ELR (cell line): ENCODE measurements at regions not wholly inside any gene's neighbourhood (a gene's known extent, or its start where the extent isn't known, plus 50 kb on each side); places are given as distances from the start of the nearest gene placed in this dataset.
"Not testable (repeated sequence)": the region's sequence is repeated elsewhere in the genome, so short reads cannot be mapped to it uniquely, and the experiment has no call there.

ENCODE experiments used
- DNase-seq: peaks from one replicate; pipeline ENCODE4 v3.0.0-alpha.2; 2015; ENCODE audit warnings: low read depth

GRCh38 chr1:68673771-68674170 is 176.9 kb upstream of the DEPDC1 start:
- no peak for DNase-seq

GRCh38 chr1:68675336-68675735 is 178.5 kb upstream of the DEPDC1 start:
- DNase-seq, result peak; percentile 5

GRCh38 chr1:68677684-68678351 is 180.9 kb upstream of the DEPDC1 start:
- no peak for DNase-seq

- no peak for DNase-seq
These were observed 199.3 kb upstream of the DEPDC1 start for GRCh38 chr1:68696221-68696620.

GRCh38 chr1:68703921-68704354 is 207.1 kb upstream of the DEPDC1 start:
- no peak for DNase-seq

GRCh38 chr1:68704800-68705443 is 208.0 kb upstream of the DEPDC1 start:
- DNase-seq, result no peak

GRCh38 chr1:68705466-68705865 is 208.6 kb upstream of the DEPDC1 start:
- DNase-seq, result no peak

GRCh38 chr1:68706639-68707317 is 209.9 kb upstream of the DEPDC1 start:
- no peak for DNase-seq

- no peak for DNase-seq
These were observed 220.4 kb upstream of the DEPDC1 start for GRCh38 chr1:68717330-68717729.

GRCh38 chr1:68720476-68720875 is 223.6 kb upstream of the DEPDC1 start:
- DNase-seq, result no peak

GRCh38 chr1:68723791-68724190 is 226.9 kb upstream of the DEPDC1 start:
- no peak for DNase-seq

- no peak for DNase-seq
These were observed 228.3 kb upstream of the DEPDC1 start for GRCh38 chr1:68725001-68725752.

GRCh38 chr1:68739486-68739885 is 242.6 kb upstream of the DEPDC1 start:
- DNase-seq, result not testable (repeated sequence)

GRCh38 chr1:68745011-68745410 is 248.1 kb upstream of the DEPDC1 start:
- DNase-seq, result no peak

GRCh38 chr1:68745451-68745850 is 248.6 kb upstream of the DEPDC1 start:
- DNase-seq, result no peak

GRCh38 chr1:68746378-68746777 is 249.5 kb upstream of the DEPDC1 start:
- no peak for DNase-seq

GRCh38 chr1:68751723-68752122 is 254.8 kb upstream of the DEPDC1 start:
- DNase-seq, result no peak

GRCh38 chr1:68758666-68759209 is 261.9 kb upstream of the DEPDC1 start:
- no peak for DNase-seq

- no peak for DNase-seq
These were observed 271.1 kb upstream of the DEPDC1 start for GRCh38 chr1:68767941-68768340.

- DNase-seq, result no peak
These were observed 273.9 kb upstream of the DEPDC1 start for GRCh38 chr1:68770817-68771216.

- no peak for DNase-seq
These were observed 281.0 kb upstream of the DEPDC1 start for GRCh38 chr1:68777851-68778250.

GRCh38 chr1:68779841-68780240 is 283.0 kb upstream of the DEPDC1 start:
- DNase-seq, result not testable (repeated sequence)
